NCI-H748 (cell line): ENCODE measurements at regions not wholly inside any gene's neighbourhood (a gene's known extent, or its start where the extent isn't known, plus 50 kb on each side); places are given as distances from the start of the nearest gene placed in this dataset.
"Not testable (repeated sequence)": the region's sequence is repeated elsewhere in the genome, so short reads cannot be mapped to it uniquely, and the experiment has no call there.

ENCODE experiments used
- DNase-seq: peaks from one replicate; lab custom pipeline; 2025; ENCODE audit not compliant: unreplicated experiment; lab: John Stamatoyannopoulos, UW

DNA sequence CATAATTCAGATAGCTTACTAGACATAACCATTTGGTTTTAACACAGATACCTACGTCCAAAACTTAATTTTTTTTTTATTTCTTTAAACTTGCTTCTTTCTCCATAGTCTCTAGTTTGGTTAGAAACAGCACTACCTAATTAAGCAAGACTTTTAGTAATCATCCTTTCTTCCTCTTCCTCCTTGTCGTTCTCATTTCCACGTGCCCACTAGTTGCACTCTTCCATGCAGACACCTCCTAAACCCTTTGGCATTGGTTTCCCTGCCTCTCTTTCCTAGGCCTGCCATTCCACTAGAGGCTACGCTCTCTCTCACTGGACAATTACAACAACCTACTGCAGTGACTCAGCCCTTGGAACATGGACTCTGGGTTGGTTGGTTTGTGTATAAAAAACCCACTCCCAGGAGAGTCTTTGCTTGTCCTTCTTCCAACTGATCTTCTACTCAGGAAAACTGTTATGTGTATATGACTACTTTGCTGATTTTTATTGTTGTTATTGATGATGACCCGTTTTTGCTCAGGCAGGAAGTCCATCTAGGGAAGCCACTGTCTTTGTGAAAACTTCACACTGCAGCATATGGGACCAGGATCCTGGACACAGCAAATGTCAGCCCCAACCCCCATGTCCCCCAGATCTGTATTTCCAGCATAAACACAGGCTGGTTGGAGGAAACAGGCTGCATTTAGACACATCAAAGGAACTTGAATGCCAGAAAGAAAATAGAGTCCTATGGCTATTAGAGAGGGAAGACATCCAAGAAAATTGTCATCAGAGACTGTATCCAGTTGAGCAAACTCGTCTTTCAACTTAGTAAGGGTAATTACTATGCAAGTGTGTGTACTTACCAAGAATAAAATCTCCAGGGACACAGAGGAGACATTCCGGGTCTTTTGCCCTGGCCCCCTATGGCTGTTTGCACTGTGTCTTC lies 503.2 kb downstream of the GADD45G start:
- no peak for DNase-seq

DNA sequence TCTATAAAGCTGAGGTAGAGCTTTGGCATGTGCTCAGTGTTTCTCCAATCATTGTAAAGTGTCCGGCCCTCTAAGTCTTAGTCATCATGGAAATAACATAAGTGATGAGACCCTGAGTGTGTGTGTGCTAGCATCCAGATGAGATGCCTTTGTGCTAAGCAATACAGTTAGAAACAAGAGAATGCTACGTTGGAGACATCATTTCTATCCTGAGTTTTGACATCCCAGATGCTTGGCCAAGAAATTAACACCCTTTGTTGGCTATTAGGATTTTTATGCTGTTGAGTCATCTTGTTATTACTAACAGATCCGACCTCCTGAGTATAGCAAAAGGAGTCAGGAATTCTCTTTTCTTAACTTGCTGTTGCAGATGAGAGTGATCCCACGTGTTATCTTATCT lies 508.0 kb downstream of the GADD45G start:
- DNase-seq, result no peak

DNA sequence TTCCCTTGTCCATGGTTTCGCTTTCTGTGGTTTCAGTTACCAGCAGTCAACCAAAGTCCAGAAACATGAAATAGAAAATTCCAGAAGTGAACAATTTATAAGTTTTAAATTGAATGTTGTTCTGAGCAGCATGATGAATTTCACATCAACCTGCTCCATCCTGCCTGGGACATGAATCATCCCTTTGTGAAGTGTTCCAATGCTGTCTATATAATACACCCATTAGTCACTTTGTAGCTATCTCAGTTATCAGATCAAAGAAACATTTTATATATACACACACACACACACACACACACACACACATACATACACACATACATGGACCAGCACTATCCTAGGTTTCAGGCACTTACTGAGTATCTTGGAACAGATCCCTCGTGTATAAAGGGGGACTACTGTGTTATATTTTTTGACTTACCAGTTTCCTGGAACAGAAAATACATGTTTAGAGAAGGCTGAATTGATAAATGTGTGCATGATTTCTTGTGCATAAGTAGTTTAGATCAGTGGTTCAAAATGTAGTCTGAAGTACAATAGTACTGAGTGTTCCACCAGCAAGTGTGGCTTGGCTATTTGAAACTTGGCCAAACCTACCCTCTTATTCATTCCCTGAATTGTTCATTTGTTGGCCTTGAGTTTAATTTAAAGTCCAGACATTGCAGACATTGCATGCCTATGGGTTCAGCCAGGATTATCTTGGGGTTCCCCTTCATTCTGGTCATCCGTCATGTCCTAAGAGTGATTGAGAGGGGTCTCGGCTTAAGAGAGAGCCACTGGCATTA lies 510.0 kb downstream of the GADD45G start:
- DNase-seq, result no peak

DNA sequence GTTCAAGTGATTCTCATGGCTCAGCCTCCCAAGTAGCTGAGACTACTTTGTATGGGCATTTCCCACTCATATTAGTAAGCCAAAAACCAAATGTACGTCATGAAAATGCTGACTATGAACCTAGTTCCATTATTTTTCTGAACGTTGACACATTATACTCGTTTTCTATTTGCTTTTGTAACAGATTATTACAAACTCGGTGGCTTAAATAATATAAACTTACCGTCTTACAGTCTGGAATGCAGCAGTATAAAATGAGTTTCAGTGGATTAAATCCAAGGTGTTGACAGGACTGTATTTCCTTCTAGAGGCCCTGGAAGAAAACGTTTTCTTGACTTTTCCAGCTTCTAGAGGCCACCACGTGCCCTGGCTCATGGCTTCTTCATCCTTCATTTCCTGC lies 517.0 kb downstream of the GADD45G start:
- no peak for DNase-seq

DNA sequence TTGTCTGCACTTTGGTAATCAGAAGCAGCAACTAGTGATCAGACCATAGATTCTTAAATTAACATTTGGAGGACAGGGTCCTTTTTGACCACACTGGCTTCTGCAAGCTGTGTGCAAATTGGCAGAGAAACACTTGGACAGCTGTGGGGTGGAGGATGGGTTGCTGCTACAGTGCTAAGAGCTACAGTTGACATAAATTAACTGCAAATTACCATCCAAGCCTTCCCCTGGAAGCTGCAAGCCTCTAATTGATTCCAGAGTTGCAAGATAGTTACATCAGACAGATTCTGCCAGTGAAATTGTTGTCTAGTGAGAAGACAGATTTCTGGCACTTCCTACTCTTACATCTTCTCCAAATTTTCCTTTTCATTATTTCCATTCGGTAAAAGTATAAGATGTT lies 517.7 kb downstream of the DIRAS2 start:
- peak; percentile 95 for DNase-seq

DNA sequence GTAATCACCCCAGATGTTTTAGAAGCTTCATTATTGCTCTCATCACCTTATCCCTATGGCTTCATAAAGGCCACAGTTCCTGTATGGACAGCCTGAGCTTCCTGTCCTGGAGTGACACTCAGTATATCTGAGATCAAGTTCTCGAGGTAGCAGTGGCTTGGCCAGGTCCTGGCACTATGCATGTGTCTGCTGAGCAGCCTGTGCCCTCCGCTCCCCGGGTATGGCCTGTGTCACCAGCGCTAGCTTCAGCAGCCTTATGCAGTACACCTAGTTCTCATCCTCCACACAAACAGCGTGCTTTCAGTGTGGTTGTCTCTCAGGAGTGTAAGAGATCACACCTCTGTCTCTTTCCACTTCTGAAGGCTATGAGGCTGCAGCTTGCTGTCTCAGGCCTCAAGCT lies 514.7 kb downstream of the DIRAS2 start:
- DNase-seq, result no peak

DNA sequence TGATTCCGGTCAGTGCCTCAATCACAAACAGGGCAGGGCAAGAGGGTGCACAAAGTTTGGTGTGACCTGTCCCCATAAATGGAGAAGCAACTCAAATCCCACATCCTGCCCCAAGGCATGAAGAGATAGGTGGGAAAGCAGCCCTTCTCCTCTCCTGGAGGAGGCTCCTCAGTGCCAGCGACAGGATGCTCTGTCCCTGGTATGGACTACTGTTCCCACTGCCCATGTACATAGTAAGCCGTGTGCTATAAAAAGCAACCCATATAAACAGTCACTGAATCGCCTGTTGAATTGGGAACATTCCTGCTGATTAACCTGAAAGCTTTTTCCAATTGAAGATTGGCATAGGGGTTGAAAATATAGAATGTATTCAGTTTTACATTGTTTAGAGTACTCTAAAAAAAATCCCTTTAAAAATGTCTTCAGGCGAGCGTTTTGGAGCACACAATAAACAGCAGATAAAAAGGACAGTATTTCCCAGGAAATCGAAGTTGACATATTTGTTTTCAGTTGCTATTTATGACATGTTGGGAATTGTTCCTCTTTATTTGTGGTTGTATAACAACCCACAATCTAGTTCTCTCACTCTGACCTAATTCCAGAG lies 513.9 kb downstream of the DIRAS2 start:
- DNase-seq, result no peak

DNA sequence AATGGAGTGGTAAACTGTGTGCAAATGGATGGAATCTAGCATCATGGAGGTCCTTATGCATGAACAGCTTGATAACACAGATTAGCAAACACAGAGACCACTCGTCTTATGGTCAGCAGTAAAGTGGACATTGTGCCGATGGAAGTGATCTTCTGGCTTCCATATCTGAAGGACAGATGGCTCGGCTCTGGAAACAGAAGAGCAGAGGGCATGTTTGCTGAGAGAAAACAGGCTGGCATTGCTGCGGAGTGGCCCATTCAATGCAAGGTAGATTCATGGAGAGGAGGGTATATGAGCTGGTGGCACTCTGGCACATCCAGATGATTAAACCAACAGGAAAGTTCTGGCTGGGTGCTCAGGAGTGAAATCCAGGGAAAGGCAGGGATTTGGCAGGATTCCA lies 513.2 kb downstream of the DIRAS2 start:
- DNase-seq, result no peak

DNA sequence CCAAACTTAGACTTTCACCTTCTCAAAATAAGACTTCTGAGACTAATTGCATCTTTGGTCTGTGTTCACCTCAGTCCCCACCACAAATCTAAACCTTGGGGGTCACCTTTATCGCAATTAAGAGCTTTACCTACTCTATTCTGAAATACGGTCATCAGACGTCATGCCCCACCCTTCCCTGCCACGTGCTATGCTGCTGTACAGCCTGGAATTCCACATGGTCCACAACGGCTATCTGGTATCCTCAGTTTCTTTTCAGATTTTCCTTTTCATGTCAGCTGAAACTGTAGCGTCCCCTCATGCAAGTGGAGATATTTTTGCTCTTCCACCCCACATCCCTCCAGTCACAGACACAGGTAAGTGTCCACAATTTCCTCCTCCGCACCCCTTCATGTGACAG lies 511.1 kb downstream of the DIRAS2 start:
- no peak for DNase-seq

DNA sequence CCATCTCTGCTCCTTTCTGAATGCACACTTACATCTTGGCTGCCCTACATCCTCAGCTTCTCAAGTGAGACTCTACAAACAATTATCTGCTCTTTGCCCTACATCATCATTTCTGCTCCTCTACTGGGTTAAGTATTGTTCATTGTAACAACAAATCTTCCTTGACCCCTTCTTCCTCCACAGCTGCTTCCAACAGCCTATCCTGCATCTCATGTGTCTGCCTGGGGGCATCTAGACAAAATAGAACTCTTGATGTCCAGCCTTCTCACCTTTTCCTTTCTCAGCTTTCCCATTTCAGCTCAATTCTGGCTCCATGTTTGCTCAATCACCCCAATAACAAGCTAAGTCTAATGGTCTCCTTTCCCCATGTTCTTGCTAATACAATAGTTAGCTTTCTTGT lies 509.8 kb downstream of the DIRAS2 start:
- no peak for DNase-seq

DNA sequence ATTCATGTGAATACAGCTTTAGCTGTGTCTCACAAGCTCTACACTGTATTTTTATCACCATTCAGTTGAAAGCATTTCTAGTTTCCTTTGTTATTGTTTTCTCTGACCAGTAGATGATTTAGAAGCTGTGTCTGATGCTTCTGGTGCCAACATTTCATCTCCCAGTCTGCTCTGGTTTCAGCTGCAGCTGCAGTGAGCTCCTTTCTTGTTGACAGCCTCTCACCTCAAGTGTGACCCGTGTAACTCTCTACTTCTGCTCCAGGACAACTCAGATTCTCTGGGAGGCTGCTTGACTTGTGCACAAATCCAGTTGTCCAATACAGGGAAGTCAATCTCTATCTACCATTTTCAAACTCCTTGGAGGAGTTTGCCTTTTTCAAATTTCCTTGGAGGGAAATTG lies 504.8 kb downstream of the DIRAS2 start:
- DNase-seq, result no peak

DNA sequence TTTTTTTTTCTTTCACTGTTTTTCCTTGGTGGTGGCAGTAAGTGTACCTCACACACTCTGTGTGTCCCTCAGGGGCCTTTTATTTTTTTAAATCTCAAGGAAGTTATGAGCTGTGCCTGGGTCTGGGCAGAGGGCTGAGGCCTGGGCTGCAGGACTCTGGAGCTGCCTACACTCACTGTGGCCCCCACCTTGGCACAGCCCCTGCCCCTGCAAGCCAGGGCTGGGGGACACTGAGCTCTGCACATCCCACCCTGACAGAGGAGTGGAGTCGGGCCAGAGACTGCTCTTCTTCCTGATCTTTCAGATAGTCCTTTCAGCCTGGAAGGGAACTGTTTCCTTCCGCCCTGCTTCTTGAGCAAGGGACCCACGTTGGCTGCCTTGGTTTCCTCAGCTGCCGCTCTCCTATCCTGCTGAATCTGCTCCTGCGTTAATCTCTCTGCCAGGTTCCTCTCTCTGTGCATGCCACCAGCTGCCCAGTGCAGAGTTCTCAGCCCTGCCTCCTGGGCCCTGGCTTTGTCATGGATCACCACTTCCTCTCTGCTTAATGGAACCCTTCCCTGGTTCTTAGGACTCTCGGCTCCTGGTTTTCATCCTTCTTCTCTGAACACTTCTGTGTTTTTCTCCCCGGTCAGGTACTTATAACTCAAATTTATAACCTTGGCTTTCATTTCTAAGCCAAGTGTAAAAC lies 502.3 kb downstream of the DIRAS2 start:
- no peak for DNase-seq

DNA sequence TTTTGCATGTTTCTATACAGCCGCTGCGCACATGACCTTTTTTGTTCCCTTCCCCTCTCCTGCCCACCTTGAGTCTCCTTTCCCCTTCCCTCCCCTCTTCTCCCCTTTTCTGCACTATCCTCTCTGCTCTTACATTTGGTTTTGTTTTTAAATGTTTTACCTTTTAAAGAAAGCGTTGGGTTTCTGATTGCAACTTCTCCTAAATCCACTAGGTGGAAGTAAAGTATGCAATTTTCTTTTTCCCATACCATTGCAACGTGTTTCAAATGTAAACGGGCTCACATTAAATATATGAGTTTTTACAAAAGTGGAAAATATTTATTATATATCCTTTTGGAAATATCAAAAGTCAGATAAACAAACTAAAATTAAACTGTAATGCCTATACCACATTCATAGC lies 500.9 kb downstream of the DIRAS2 start:
- peak; percentile 83 for DNase-seq

DNA sequence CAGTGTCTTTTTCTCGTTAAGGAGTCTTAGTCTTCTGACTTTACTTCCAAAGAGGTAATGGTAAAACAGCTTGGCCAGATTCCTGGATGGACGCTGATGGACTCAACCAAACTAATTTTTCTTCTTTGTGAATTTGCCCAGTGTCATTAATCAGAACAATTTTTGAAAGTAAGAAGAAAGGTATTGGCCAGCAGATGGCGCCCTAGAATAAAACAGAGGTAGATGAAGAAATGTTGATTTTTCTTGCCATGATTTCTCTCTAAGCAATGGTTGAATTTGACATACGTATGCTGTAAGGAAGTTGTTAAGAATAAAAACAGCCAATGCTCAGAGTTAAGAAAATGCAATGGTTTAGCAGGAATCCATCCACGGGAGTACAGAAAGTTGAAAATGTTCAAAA lies 500.0 kb downstream of the DIRAS2 start:
- DNase-seq, result peak; percentile 90

DNA sequence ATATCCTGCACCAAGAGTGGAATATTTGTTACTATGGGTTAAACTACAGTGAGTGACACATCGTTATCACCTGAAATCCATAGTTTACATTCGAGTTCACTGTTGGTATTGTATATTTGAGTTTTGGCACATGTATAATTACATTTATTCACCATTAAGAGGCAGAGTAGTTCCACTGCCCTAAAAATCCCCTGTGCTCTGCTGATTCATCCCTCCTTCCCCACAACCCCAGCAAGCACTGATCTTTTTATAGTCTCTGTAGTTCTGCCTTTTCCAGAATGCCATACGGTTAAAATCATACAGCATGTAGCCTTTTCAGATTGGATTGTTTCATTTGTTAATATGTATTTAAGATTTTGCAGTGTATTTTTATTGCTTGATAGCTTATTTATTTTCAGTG lies 495.2 kb downstream of the DIRAS2 start:
- no peak for DNase-seq

DNA sequence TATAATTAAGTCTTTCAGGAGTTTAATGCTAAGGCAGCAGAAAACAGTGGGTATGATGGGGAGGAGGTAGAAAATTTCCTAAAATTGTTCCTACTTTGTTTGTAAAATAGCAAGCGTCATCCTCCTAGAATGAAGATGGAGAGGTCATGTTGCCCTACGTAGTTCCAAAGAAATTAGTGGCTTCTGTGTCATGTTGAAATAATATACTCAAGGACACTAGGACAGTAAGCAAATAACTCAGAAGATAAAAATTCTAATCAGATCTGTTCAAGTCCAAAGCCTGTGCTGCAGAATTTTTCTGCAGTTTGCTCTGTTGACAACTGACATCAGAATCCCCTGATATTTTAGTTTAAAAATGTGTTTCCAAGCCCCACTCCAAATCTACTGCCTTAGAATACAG lies 486.3 kb downstream of the DIRAS2 start:
- DNase-seq, result no peak

DNA sequence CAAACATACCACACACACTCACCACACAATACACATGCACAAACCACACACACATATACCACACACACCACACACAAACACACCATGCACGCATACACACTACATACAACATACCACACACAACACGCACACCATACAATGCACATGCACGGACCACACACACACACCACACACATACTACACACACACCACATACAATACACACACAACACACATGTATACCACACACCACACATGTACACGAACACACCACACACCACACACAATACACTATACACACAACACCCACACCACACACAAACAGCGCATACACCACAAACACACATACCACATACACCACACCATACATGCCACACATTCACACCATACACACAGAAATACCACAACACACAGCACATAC lies 480.3 kb downstream of the DIRAS2 start:
- DNase-seq, result no peak

DNA sequence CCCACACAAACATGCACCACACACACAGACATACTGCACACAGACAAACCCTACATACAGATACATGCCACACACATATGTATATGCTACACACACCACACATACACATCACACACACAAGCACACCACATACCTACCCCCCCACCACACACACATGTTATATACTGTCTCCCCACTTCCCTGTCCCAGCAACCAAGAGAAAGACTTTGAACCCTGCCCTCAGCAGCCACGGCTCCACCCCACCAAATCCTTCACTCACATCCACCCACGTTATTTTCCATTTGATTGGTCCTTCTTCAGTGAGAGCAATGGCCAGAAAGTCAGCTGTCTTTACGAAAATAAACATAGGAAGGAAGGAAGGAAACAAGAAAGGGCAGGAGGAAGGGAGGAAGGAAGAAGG lies 479.8 kb downstream of the DIRAS2 start:
- DNase-seq, result no peak

DNA sequence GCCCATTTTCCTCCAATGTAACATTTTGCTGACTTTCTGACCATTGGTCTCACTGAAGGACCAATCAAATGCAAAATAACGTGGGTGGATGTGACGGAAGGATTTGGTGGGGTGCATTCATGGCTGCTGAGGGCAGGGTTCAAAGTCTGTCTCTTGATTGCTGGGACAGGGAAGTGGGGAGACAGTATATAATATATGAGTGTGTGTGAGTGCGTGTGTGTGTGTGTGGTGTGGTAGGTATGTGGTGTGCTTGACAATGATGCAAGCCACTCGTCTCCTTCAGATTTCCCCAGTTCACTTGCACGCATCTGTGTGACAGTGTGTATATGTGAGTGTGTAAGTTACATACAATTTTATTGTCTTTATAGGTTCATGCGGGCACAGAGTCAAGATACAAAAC lies 477.3 kb downstream of the DIRAS2 start:
- no peak for DNase-seq

DNA sequence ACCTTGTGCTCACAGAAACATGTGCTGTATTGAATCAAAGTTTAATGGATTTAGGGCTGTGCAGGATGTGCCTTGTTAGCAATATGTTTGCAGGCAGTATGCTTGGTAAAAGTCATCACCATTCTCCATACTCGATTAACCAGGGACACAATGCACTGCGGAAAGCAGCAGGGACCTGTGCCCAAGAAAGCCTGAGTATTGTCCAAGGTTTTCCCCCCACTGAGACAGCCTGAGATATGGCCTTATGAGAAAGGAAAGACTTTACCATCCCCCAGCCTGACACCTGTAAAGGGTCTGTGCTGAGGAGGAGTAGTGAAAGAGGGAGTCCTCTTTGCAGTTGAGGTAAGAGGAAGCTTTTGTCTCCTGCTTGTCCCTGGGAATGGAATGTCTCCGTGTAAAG lies 476.2 kb downstream of the DIRAS2 start:
- DNase-seq, result not testable (repeated sequence)

DNA sequence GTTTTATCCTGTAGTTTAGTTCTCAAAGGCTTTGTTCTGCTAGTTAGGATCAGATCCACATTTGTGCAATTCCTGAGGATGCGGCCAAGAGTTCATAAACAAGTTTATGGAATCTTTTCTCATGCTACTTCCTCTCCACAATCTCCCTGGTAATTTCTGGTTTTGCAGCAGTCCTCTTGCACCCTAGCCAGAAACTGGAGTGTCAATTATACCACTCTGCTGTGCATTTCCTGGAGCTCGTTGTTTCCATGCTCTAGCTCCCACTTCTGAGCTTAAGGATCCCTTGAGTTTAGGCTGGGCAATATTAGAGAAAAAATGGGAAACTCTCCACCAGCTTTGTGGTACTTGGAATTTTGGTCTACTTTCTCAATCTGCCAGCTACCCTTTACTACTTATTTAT lies 474.7 kb downstream of the DIRAS2 start:
- DNase-seq, result no peak
